GM18861 (cell line): ENCODE measurements at regions not wholly inside any gene's neighbourhood (a gene's known extent, or its start where the extent isn't known, plus 50 kb on each side); places are given as distances from the start of the nearest gene placed in this dataset.

Experiments
- ATAC-seq: cut with Tn5 transposase; IDR thresholded peaks from one replicate; pipeline ENCODE4 v1.9.1; 2021; ENCODE audit not compliant: unreplicated experiment

GRCh38 chr5:174229514-174230370 lies 184.2 kb downstream of the NSG2 start:
- no peak for ATAC-seq

GRCh38 chr5:174231956-174232487 lies 186.5 kb downstream of the NSG2 start:
- no peak for ATAC-seq

- ATAC-seq, result no peak
Measured at GRCh38 chr5:174234388-174234787, 188.9 kb downstream of the NSG2 start.

GRCh38 chr5:174235221-174236011 lies 189.9 kb downstream of the NSG2 start:
- ATAC-seq, result no peak

GRCh38 chr5:174236070-174236469 lies 190.6 kb downstream of the NSG2 start:
- ATAC-seq, result no peak

- ATAC-seq, result no peak
Measured at GRCh38 chr5:174239718-174240117, 194.2 kb downstream of the NSG2 start.

GRCh38 chr5:174242573-174242972 lies 197.1 kb downstream of the NSG2 start:
- ATAC-seq, result no peak

GRCh38 chr5:174243904-174244303 lies 198.4 kb downstream of the NSG2 start:
- ATAC-seq, result no peak

- no peak for ATAC-seq
Measured at GRCh38 chr5:174245516-174246075, 200.1 kb downstream of the NSG2 start.

- no peak for ATAC-seq
Measured at GRCh38 chr5:174246743-174247142, 201.2 kb downstream of the NSG2 start.

GRCh38 chr5:174247301-174247700 lies 201.8 kb downstream of the NSG2 start:
- no peak for ATAC-seq

- no peak for ATAC-seq
Measured at GRCh38 chr5:174251305-174252000, 205.9 kb downstream of the NSG2 start.

- ATAC-seq, result no peak
Measured at GRCh38 chr5:174252121-174252520, 206.6 kb downstream of the NSG2 start.

- no peak for ATAC-seq
Measured at GRCh38 chr5:174259696-174260420, 214.4 kb downstream of the NSG2 start.

GRCh38 chr5:174271316-174271715 lies 225.8 kb downstream of the NSG2 start:
- no peak for ATAC-seq

- no peak for ATAC-seq
Measured at GRCh38 chr5:174272671-174273070, 227.2 kb downstream of the NSG2 start.

GRCh38 chr5:174273325-174273724 lies 227.8 kb downstream of the NSG2 start:
- peak; percentile 84 for ATAC-seq

- no peak for ATAC-seq
Measured at GRCh38 chr5:174275959-174276358, 230.5 kb downstream of the NSG2 start.

- ATAC-seq, result no peak
Measured at GRCh38 chr5:174281089-174281760, 235.7 kb downstream of the NSG2 start.

GRCh38 chr5:174281855-174282254 lies 236.3 kb downstream of the NSG2 start:
- ATAC-seq, result no peak
